ENCODE measurements at regions not wholly inside any gene's neighbourhood (a gene's known extent, or its start where the extent isn't known, plus 50 kb on each side); places are given as distances from the start of the nearest gene placed in this dataset.
"Not testable (repeated sequence)": the region's sequence is repeated elsewhere in the genome, so short reads cannot be mapped to it uniquely, and the experiment has no call there.

DNA sequence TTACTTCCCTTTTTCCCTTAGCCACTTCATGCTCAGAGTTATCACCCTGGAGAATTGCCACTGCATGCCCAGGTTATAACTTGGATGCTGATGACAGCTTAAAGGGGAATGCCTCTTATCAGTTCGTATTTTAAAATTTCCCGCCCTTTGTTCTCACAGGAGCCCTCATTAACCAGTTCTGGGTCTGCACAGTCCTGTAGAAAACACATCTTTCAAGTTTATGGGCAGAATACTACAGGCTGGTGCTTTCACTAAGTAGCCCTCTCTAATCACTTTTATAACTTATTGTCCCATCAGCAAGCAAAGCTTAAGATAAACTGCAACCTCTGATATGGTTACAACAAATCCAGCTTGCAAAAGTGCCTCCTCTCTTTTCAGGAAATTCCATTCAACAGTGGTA, 587.3 kb upstream of the UBE2E2 start:
- DNase-seq: no peak

- no peak for DNase-seq
Observed at GRCh38 chr3:22617372-22617771, 585.8 kb upstream of the UBE2E2 start.

- no peak for DNase-seq
Observed at GRCh38 chr3:22620498-22620897, 582.6 kb upstream of the UBE2E2 start.

- no peak for DNase-seq
Observed at GRCh38 chr3:22621205-22621809, 581.8 kb upstream of the UBE2E2 start.

- no peak for DNase-seq
Observed at GRCh38 chr3:22627993-22628499, 575.1 kb upstream of the UBE2E2 start.

- DNase-seq: no peak
Observed at GRCh38 chr3:22632536-22632935, 570.6 kb upstream of the UBE2E2 start.

DNA sequence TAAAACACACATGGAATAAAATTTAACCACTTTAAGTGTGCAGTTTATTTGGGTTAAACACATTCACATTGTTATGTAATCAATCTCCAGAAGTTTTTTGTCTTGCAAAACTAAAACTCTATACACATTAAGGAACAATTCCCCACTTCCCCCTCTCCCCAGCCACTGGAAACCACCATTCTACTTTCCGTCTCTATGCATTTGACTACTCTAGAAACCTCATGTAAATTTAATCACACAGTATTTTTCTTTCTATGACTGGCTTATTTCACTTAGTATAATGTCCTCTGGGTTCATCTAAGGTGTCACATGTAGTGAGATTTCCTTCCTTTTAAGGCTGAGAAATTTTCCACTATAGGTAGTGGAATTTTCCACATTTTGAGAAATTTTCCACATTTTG, 568.7 kb upstream of the UBE2E2 start:
- no peak for DNase-seq

DNA sequence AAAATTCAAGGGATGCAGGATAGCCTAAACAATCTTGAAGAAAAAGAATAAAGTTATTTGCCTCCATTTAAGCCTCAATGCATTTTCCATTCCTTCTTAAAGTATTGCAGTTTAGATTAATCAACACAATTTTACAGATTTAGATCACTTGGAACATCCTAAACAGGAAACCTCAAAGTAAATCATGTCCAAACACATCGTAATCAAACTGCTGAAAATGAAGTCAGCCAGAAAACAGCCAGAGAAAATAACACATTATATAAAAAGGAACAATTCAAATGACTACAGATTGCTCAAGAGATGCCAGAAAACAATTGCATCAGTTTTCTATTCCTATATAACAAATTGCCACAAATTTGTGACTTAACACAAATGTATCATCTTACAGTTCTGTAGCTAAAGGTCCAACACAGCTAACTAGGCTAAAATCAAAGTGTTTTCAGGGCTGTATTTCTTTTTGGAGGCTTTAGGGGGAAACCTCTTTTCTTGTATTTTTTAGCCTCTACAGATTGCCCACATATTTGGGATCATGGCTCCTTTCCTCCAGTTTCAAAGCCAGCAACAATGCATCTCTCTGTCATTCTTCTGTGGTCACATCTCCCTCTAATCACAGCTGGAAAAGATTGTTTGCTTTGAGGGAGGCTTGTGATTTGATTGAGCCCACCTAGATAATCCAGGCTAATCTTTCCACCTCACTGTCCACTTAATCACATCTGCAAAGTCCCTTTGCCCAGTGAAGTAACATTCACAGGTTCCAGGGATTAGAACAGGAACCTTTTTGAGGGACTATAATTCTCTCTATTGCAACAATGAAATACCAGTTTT, 543.3 kb upstream of the UBE2E2 start:
- DNase-seq: no peak

- no peak for DNase-seq
Observed at GRCh38 chr3:22660606-22661005, 542.5 kb upstream of the UBE2E2 start.

DNA sequence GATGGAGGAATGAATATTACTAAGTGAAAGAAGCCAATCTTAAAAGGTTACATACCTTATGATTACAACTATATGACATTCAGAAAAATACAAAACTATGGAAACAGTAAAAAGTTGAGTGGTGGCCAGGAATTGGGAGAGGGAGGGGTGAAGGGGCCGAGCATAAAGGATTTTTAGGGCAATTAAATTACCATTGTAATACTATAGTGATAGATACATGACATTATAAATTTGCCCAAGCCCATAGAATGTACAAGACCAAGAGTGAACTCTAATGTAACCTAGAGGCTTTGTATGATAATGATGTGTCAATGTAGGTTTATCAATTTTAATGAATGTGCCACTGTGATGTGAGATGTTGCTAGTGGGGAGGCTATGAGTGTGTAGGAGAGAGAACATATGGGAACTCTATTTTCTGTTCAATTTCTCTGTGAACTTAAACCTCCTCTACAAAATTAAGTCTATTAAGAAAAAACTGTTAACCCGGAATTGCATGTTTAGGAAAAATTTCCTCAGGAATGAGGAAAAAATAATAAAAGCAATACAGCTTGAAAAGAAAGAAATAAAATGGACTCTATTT, 541.9 kb upstream of the UBE2E2 start:
- DNase-seq: no peak

GRCh38 chr3:22665528-22665927, 537.6 kb upstream of the UBE2E2 start:
- DNase-seq: no peak

DNA sequence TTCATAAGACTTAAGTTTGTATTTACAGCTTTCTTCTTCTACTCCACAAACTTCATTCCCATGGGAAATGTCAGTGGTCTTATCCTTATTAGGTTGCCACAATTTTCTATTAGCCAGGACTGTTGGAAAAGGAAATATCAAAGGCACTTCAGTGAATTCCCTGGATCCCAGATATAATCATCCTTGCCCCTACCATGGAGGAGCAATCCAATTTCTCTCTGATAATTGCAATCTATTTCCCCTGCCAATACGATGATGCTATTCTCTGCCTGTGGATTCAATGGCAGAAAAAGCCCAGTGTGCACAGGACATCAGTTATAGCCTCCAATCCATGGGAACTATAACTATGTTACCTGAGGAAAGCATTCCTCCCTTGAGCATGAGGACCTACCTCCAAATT, 536.4 kb upstream of the UBE2E2 start:
- DNase-seq: no peak

DNA sequence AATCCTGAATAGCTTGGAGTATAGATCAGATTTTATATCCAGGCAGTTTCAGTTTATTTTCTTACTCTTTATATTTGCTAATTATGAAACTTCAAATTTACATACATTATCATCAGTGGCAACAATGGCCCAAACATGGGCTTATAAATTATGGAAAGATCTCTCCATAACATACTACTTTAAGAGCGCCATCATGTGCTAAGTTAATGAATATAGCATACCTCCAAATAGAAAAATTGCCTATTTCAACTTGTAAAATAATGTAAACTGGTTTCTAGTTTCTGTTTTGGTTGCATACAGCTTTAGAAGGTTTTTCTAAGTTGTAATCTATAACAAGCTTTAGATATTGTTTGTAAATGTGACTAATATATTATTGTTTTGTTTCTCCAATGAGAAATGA, 531.3 kb upstream of the UBE2E2 start:
- no peak for DNase-seq

DNA sequence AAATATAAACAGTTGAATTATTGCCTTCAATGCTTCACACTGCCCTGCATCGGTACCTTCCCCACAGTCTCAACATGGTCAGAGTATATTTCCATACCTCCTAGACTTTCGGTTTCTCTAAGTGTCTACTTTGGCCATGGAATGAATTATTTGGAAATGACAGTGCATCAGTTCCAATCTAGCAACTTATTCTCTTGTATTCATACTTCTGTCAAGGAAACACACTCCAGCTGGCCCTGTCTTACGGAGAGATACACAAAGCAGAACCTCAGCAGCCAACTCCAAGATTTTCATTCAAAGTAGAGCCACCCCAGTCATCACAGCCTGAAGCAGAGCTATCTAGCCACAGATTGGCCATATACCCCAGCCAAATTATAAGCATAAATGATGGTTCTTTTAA, 518.4 kb upstream of the UBE2E2 start:
- DNase-seq: no peak

DNA sequence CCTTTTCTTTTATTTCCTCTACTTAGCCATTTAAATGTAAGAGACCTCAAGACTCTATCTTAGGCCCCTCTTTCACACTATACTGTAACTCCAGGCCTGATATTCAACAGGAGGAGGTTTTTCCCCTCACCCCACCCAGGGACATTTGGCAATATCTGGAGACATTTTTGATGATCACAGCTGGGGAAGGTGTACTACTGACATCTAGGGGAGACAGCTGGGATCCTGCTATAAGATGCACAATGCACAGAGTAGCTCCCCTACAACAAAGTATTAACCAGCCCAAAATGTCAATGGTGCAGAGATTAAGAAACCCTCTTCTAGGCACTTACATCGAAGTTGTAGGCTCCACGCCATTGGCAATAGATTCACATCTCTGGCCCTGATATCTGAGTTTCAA, 517.5 kb upstream of the UBE2E2 start:
- no peak for DNase-seq

GRCh38 chr3:22691407-22691806, 511.7 kb upstream of the UBE2E2 start:
- no peak for DNase-seq

GRCh38 chr3:22691856-22692628, 511.1 kb upstream of the UBE2E2 start:
- DNase-seq: no peak

- DNase-seq: no peak
Observed at GRCh38 chr3:22700876-22701275, 502.3 kb upstream of the UBE2E2 start.

DNA sequence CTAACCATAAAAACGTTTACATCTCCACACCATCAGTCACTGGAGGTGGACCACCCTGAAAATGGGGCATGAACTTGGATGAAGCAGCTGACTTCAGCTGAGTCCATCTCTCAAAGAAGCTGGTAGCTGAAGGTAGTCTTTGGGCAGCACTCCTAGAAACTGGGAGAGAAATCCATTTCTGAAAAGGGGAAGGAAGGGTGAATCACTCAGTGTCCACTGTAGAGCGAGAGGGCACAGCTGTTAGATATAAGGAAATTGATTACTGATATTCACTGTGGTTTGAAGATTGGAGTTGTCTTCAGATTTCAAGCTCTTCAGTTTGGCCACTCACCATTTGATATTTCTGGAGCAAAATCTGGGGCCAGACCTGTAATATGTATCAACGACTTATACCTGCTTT, 499.0 kb upstream of the UBE2E2 start:
- no peak for DNase-seq

GRCh38 chr3:22704571-22705354, 498.4 kb upstream of the UBE2E2 start:
- DNase-seq: no peak

DNA sequence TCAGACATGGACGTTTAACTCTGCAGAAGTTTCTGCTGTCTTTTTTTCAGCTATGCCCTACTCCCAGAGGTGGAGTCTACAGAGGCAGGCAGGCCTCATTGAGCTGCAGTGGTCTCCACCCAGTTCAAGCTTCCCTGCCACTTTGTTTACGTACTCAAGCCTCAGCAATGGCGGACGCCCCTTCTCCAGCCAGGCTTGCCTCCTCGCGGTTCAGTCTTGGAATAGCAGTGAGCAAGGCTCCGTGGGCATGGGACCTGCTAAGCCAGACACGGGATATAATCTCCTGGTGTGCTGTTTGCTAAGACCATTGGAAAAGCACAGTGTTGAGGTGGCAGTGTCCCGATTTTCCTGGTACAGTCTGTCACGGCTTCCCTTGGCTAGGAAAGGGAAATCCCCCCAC, 496.2 kb upstream of the UBE2E2 start:
- not testable (repeated sequence) for DNase-seq

DNA sequence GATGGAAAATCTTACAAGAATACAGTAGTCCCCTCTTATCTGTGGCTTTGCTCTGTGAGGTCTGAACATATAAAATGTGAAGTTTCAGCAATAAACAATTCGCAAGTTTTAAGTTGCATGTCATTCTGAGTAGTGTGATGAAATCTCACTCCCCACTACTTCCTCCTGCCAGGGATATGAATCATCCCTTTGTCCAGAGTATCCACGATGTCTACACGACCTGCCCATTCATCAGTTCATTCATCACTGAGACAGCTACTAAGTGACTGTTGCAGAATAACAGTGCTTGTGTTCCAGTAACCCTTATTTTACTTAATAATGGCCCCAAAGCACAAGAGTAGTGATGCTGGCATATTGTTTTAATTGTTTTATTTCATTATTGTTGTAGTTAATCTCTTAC, 489.2 kb upstream of the UBE2E2 start:
- DNase-seq: no peak

GRCh38 chr3:22714749-22715148, 488.4 kb upstream of the UBE2E2 start:
- DNase-seq: no peak
